H1 (cell line): ENCODE measurements at regions not wholly inside any gene's neighbourhood (a gene's known extent, or its start where the extent isn't known, plus 50 kb on each side); places are given as distances from the start of the nearest gene placed in this dataset.

ENCODE experiments used
- CTCF ChIA-PET: fragments of 300-600 bp; sonication (Branson Sonifier 250); formaldehyde crosslinking; loops from one replicate; lab custom pipeline; 2021; ENCODE audit not compliant: partially characterized antibody; lab: Charles Lee
- POLR2A ChIA-PET: fragments of 300-600 bp; sonication (Branson Sonifier 250); formaldehyde crosslinking; loops from one replicate; lab custom pipeline; 2021; ENCODE audit warnings: inconsistent platforms; ENCODE audit not compliant: partially characterized antibody; lab: Charles Lee
- DNase-seq, 2 experiments: peaks; one replicate each; pipeline versions ENCODE4 v3.0.0 to v3.0.0-alpha.2; 2010 to 2022; ENCODE audit warnings: low spot score in 2 of 2, low read depth in 1 of 2, mixed read lengths in 1 of 2
- FAIRE-seq: peaks from 2 replicates; lab custom pipeline; 2011; peaks lifted over from hg19 to GRCh38; lab: Jason Lieb, UNC
- H2AFZ ChIP-seq: 2 replicates; pipeline ENCODE4 v1.8.1; 2012; ENCODE audit warnings: low read length, inconsistent platforms
- H2AK5ac ChIP-seq: 2 replicates; pipeline ENCODE4 v1.6.1; 2013; ENCODE audit warnings: low read depth, low read length
- H2BK120ac ChIP-seq: replicated peaks from 2 replicates; pipeline ENCODE3; 2013; ENCODE audit warnings: low read depth, low read length, inconsistent platforms
- H2BK12ac ChIP-seq: 2 replicates; pipeline ENCODE4 v1.6.1; 2013; ENCODE audit warnings: low read depth, low read length
- H2BK15ac ChIP-seq: 2 replicates; pipeline ENCODE4 v1.6.1; 2013; ENCODE audit warnings: low read length
- H2BK20ac ChIP-seq: 2 replicates; pipeline ENCODE4 v1.6.1; 2013; ENCODE audit warnings: low read length
- H2BK5ac ChIP-seq: 2 replicates; pipeline ENCODE4 v1.6.1; 2013; ENCODE audit warnings: low read depth, low read length
- H3K14ac ChIP-seq: 2 replicates; pipeline ENCODE4 v1.6.1; 2013; ENCODE audit warnings: inconsistent platforms; ENCODE audit not compliant: insufficient read length
- H3K18ac ChIP-seq: 2 replicates; pipeline ENCODE4 v1.6.1; 2013; ENCODE audit warnings: low read length; ENCODE audit errors: extremely low read depth
- H3K23ac ChIP-seq: 2 replicates; pipeline ENCODE4 v1.6.1; 2013; ENCODE audit warnings: inconsistent platforms; ENCODE audit not compliant: insufficient read length
- H3K23me2 ChIP-seq: 2 replicates; pipeline ENCODE4 v1.6.1; 2013; ENCODE audit warnings: low read depth, low read length
- H3K27ac ChIP-seq: 2 replicates; pipeline ENCODE4 v1.6.1; 2011; ENCODE audit warnings: low read depth, low read length, inconsistent platforms
- H3K27me3 ChIP-seq, 4 experiments: replicated peaks in 1 of 4; 1 replicate in 1 of 4; 2 replicates in 3 of 4; pipeline versions ENCODE4 v1.6.1 to v1.8.1; 2011 to 2013; ENCODE audit warnings: low read length in 3 of 4, mild to moderate bottlenecking in 3 of 4, inconsistent platforms in 2 of 4, mixed read lengths in 2 of 4, moderate library complexity in 1 of 4; ENCODE audit not compliant: control insufficient read depth in 3 of 4, insufficient read depth in 3 of 4; ENCODE audit errors: extremely low read depth in 1 of 4
- H3K36me3 ChIP-seq, 4 experiments: 2 replicates each; pipeline versions ENCODE4 v1.6.1 to v1.8.1; 2011 to 2013; ENCODE audit warnings: mild to moderate bottlenecking in 4 of 4, low read length in 3 of 4, moderate library complexity in 2 of 4, control low read depth in 1 of 4, inconsistent platforms in 1 of 4; ENCODE audit not compliant: insufficient read depth in 4 of 4, control insufficient read depth in 2 of 4
- H3K4ac ChIP-seq: replicated peaks from 2 replicates; pipeline ENCODE3; 2013; ENCODE audit warnings: low read length, low read depth, mixed read lengths, inconsistent platforms; ENCODE audit not compliant: insufficient read length
- H3K4me1 ChIP-seq, 4 experiments: replicated peaks in 1 of 4; 1 replicate in 1 of 4; 2 replicates in 3 of 4; pipeline versions ENCODE4 v1.6.1 to v1.8.1; 2011 to 2013; ENCODE audit warnings: low read length in 3 of 4, inconsistent platforms in 2 of 4, mixed read lengths in 1 of 4; ENCODE audit not compliant: insufficient read depth in 4 of 4, control insufficient read depth in 3 of 4
- H3K4me2 ChIP-seq, 2 experiments: 2 replicates each; pipeline versions ENCODE4 v1.6.1 to v1.8.1; 2011 to 2013; ENCODE audit warnings: low read depth in 2 of 2, low read length in 2 of 2, control low read depth in 1 of 2, inconsistent platforms in 1 of 2, mild to moderate bottlenecking in 1 of 2; ENCODE audit not compliant: insufficient read depth in 1 of 2
- H3K4me3 ChIP-seq, 4 experiments: fragments of 200-600, 300-600 bp in 1 of 4; sonication (generic), shearing (Covaris generic), sonication (Bioruptor Twin) in 1 of 4; 2 replicates each; pipeline versions ENCODE4 v1.5.1 to v1.8.1; 2011 to 2016; ENCODE audit warnings: low read length in 4 of 4, low read depth in 3 of 4, control low read depth in 2 of 4, inconsistent platforms in 2 of 4, mild to moderate bottlenecking in 2 of 4, mixed read lengths in 1 of 4, moderate library complexity in 1 of 4; ENCODE audit not compliant: insufficient read depth in 2 of 4; ENCODE audit errors: extremely low read depth in 1 of 4
- H3K56ac ChIP-seq: replicated peaks from 2 replicates; pipeline ENCODE3; 2013; ENCODE audit warnings: low read depth, mild to moderate bottlenecking, mixed read lengths, low read length, inconsistent platforms; ENCODE audit not compliant: insufficient read length
- H3K79me1 ChIP-seq: 2 replicates; pipeline ENCODE4 v1.6.1; 2013; ENCODE audit warnings: low read depth, low read length, control low read depth
- H3K79me2 ChIP-seq, 2 experiments: 2 replicates each; pipeline versions ENCODE4 v1.6.1 to v1.8.1; 2012 to 2013; ENCODE audit warnings: low read length in 2 of 2, mild to moderate bottlenecking in 2 of 2, inconsistent platforms in 1 of 2; ENCODE audit not compliant: insufficient read depth in 2 of 2, control insufficient read depth in 1 of 2
- H3K9ac ChIP-seq, 4 experiments: replicated peaks in 1 of 4; 1 replicate in 1 of 4; 2 replicates in 3 of 4; pipeline versions ENCODE4 v1.6.1 to v1.8.1; 2011 to 2013; ENCODE audit warnings: low read depth in 3 of 4, low read length in 3 of 4, control low read depth in 2 of 4, mild to moderate bottlenecking in 2 of 4, moderate library complexity in 2 of 4, inconsistent platforms in 1 of 4; ENCODE audit errors: extremely low read depth in 1 of 4
- H3K9me3 ChIP-seq, 2 experiments: 2 replicates each; pipeline versions ENCODE4 v1.6.1 to v1.8.1; 2012 to 2013; ENCODE audit warnings: mild to moderate bottlenecking in 2 of 2, moderate library complexity in 2 of 2, control low read depth in 1 of 2, inconsistent platforms in 1 of 2, low read depth in 1 of 2, low read length in 1 of 2, mixed read lengths in 1 of 2; ENCODE audit not compliant: insufficient read depth in 2 of 2
- H4K20me1 ChIP-seq, 2 experiments: replicated peaks in 1 of 2; 2 replicates each; pipeline versions ENCODE3 to v1.8.1; 2011 to 2013; ENCODE audit warnings: inconsistent platforms in 2 of 2, low read length in 2 of 2, mild to moderate bottlenecking in 1 of 2; ENCODE audit not compliant: insufficient read depth in 2 of 2, control insufficient read depth in 1 of 2
- H4K5ac ChIP-seq: 2 replicates; pipeline ENCODE4 v1.6.1; 2013; ENCODE audit warnings: low read length, low read depth, mixed read lengths, inconsistent platforms; ENCODE audit not compliant: insufficient read length
- H4K8ac ChIP-seq: 2 replicates; pipeline ENCODE4 v1.8.0; 2013; ENCODE audit warnings: mild to moderate bottlenecking, moderate library complexity, low read length, inconsistent platforms; ENCODE audit not compliant: insufficient read depth; ENCODE audit errors: extremely low read depth
- H4K91ac ChIP-seq: replicated peaks from 2 replicates; pipeline ENCODE3; 2013; ENCODE audit warnings: low read length, mixed read lengths, inconsistent platforms; ENCODE audit not compliant: insufficient read length
- BCL11A ChIP-seq, 2 experiments: IDR thresholded peaks; one replicate each; pipeline ENCODE4 v1.6.1; 2011; ENCODE audit warnings: low read depth in 2 of 2, low read length in 2 of 2, mild to moderate bottlenecking in 2 of 2
- GABPA ChIP-seq: IDR thresholded peaks from 2 replicates; pipeline ENCODE4 v1.6.1; 2011; ENCODE audit warnings: mild to moderate bottlenecking, low read length, moderate library complexity, borderline replicate concordance; ENCODE audit not compliant: insufficient read depth
- HDAC6 ChIP-seq: IDR thresholded peaks from one replicate; pipeline ENCODE4 v1.7.1; 2012; ENCODE audit warnings: low read depth, mild to moderate bottlenecking, inconsistent platforms, low read length, moderate library complexity
- KDM4A ChIP-seq: IDR thresholded peaks from one replicate; pipeline ENCODE4 v1.7.1; 2012; ENCODE audit warnings: low read depth, mild to moderate bottlenecking, moderate library complexity, low read length, inconsistent platforms; ENCODE audit not compliant: severe bottlenecking
- NRF1 ChIP-seq: IDR thresholded peaks from 2 replicates; pipeline ENCODE4 v1.6.1; 2011; ENCODE audit warnings: mild to moderate bottlenecking, low read depth, low read length, improper control_type of control experiment
- RAD21 ChIP-seq, 2 experiments: IDR thresholded peaks in 1 of 2; conservative IDR thresholded peaks in 1 of 2; 2 replicates each; pipeline ENCODE4 v1.6.1; 2011; ENCODE audit warnings: low read depth in 2 of 2, low read length in 2 of 2, improper control_type of control experiment in 1 of 2, inconsistent platforms in 1 of 2, mild to moderate bottlenecking in 1 of 2, moderate library complexity in 1 of 2
- RFX5 ChIP-seq: IDR thresholded peaks from 2 replicates; pipeline ENCODE4 v1.6.1; 2011; ENCODE audit warnings: low read depth, low read length, improper control_type of control experiment, borderline replicate concordance
- RNF2 ChIP-seq: fragments of 200-900, 300-1000 bp; sonication (generic); IDR thresholded peaks from 2 replicates; pipeline ENCODE4 v1.7.1; 2016; ENCODE audit warnings: borderline replicate concordance, low read depth, mild to moderate bottlenecking, antibody characterized with exemption, low read length; ENCODE audit not compliant: poor library complexity, severe bottlenecking; ENCODE audit errors: missing control alignments
- SP1 ChIP-seq: IDR thresholded peaks from 2 replicates; pipeline ENCODE4 v1.6.1; 2011; ENCODE audit warnings: low read depth, low read length
- SRF ChIP-seq: IDR thresholded peaks from 2 replicates; pipeline ENCODE4 v1.6.1; 2011; ENCODE audit warnings: mild to moderate bottlenecking, low read depth, low read length, moderate library complexity
- SUZ12 ChIP-seq: fragments of 200-600 bp; sonication (generic); IDR thresholded peaks from 2 replicates; pipeline ENCODE4 v1.6.1; 2012; ENCODE audit warnings: mild to moderate bottlenecking, inconsistent platforms, low read length, moderate library complexity, mixed read lengths
- WGBS, 2 experiments: shearing (Covaris generic) in 1 of 2; methylation state at CpG; one replicate each; pipeline versions ENCODE4 v1.1.6 to v1.1.7; 2013 to 2015; ENCODE audit warnings: low lambda C conversion rate in 2 of 2, mixed read lengths in 2 of 2, inconsistent platforms in 1 of 2, low coverage in 1 of 2, missing lambda C conversion rate in 1 of 2; ENCODE audit not compliant: insufficient replicate concordance in 2 of 2, insufficient coverage in 1 of 2, insufficient read length in 1 of 2; ENCODE audit errors: extremely low coverage in 1 of 2, missing lambda C conversion rate in 1 of 2; 5-methylcytosine and 5-hydroxymethylcytosine counted together
- TF ChIP-seq, protein P1 (sequence below): IDR thresholded peaks from 2 replicates; pipeline ENCODE4 v1.6.1; 2012; ENCODE audit warnings: inconsistent platforms
- TF ChIP-seq, protein P2 (sequence below): IDR thresholded peaks from 2 replicates; pipeline ENCODE4 v1.6.1; 2011; ENCODE audit warnings: low read length, improper control_type of control experiment

- no peaks in the 10 kb centered on the region for H3K4me1 ChIP-seq
- DNase-seq (no peak), FAIRE-seq (no peak)
- H3K4me3 ChIP-seq: no peak overlapping the region
- no peaks in the 10 kb centered on the region for H4K20me1 ChIP-seq
- no peaks in the 10 kb centered on the region for H3K27me3 ChIP-seq
- no peak overlapping the region for H4K91ac ChIP-seq
- no peak overlapping the region for H3K23ac ChIP-seq
- no peak overlapping the region for H2BK120ac ChIP-seq
- no peaks in the 10 kb centered on the region for H3K36me3 ChIP-seq
- POLR2A ChIA-PET: no interaction called here
- H4K5ac ChIP-seq: no peak overlapping the region
- no peak overlapping the region for H2BK15ac ChIP-seq
- H3K18ac ChIP-seq: no peak overlapping the region
- no peak overlapping the region for H3K27ac ChIP-seq
- H4K8ac ChIP-seq: no peak overlapping the region
- H3K79me2 ChIP-seq: no peaks in the 10 kb centered on the region
- H2BK20ac ChIP-seq: no peak overlapping the region
- no peaks in the 10 kb centered on the region for H3K79me1 ChIP-seq
- H2AFZ ChIP-seq: no peak overlapping the region
- H2AK5ac ChIP-seq: no peak overlapping the region
- no peak overlapping the region for H2BK12ac ChIP-seq
- H3K14ac ChIP-seq: no peak overlapping the region
- H3K23me2 ChIP-seq: no peaks in the 10 kb centered on the region
- no peak overlapping the region for H2BK5ac ChIP-seq
- H3K9ac ChIP-seq: no peak overlapping the region
- H3K4me2 ChIP-seq: no peak overlapping the region
- no peaks in the 10 kb centered on the region for H3K9me3 ChIP-seq
- H3K56ac ChIP-seq: no peak overlapping the region
- CTCF ChIA-PET: no interaction called here
- 72% methylated on average over 1 of the region's 1 CpG; no CpG with 5 or more reads in 1 of the 2 experiments for WGBS, 2 experiments
- H3K4ac ChIP-seq: no peak overlapping the region
- TF ChIP-seq SP1: no peak
- no peak for TF ChIP-seq RNF2
- TF ChIP-seq SRF: no peak
- no peak for TF ChIP-seq RAD21 (IDR thresholded peaks at IDR 0.05 in 1 of 2, conservative IDR thresholded peaks at IDR 0.05 in 1 of 2; ENCODE audit: low read depth in 2 of 2, low read length in 2 of 2)
- TF ChIP-seq, protein P1, sequence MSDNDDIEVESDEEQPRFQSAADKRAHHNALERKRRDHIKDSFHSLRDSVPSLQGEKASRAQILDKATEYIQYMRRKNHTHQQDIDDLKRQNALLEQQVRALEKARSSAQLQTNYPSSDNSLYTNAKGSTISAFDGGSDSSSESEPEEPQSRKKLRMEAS: no peak
- TF ChIP-seq SUZ12: no peak
- no peak for TF ChIP-seq RFX5
- TF ChIP-seq GABPA: no peak
- no peak for TF ChIP-seq BCL11A (IDR thresholded peaks at IDR 0.05; ENCODE audit: low read depth in 2 of 2, low read length in 2 of 2)
- no peak for TF ChIP-seq HDAC6
- no peak for TF ChIP-seq NRF1
- TF ChIP-seq KDM4A: no peak
- TF ChIP-seq, protein P2, sequence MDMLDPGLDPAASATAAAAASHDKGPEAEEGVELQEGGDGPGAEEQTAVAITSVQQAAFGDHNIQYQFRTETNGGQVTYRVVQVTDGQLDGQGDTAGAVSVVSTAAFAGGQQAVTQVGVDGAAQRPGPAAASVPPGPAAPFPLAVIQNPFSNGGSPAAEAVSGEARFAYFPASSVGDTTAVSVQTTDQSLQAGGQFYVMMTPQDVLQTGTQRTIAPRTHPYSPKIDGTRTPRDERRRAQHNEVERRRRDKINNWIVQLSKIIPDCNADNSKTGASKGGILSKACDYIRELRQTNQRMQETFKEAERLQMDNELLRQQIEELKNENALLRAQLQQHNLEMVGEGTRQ: no peak
These were observed 56.7 kb upstream of the SLC7A11 start for GRCh38 chr4:138298866-138299265.
